ENCODE measurements at regions not wholly inside any gene's neighbourhood (a gene's known extent, or its start where the extent isn't known, plus 50 kb on each side); places are given as distances from the start of the nearest gene placed in this dataset.

GRCh38 chr10:113475381-113475807 lies 77.5 kb upstream of the HABP2 start:
- Histone ChIP-seq H4K20me1 (ENCODE audit: insufficient read depth, low read length) (no peaks in the 10 kb centered on the region), H3K36me3 (replicated peaks; ENCODE audit: low read depth, low read length) (no peaks in the 10 kb centered on the region), H3K27me3 (ENCODE audit: low read depth, low read length) (peaks cover 20% of the 10 kb centered on the region), H2AFZ (ENCODE audit: low read depth, low read length) (no peak overlapping the region), H3K9ac (ENCODE audit: low read length) (no peak overlapping the region), H3K4me2 (ENCODE audit: low read length) (no peak overlapping the region), H3K9me3 (ENCODE audit: insufficient read depth, low read length) (no peaks in the 10 kb centered on the region), H3K4me1 (ENCODE audit: low read length) (no peaks in the 10 kb centered on the region), H3K79me2 (ENCODE audit: low read length) (no peaks in the 10 kb centered on the region), H3K4me3 (ENCODE audit: low read length) (no peak overlapping the region), H3K27ac (ENCODE audit: low read length) (no peak overlapping the region)
- no peak for TF ChIP-seq CTCF (IDR thresholded peaks at IDR 0.05; ENCODE audit: low read depth, low read length)
- no peak for TF ChIP-seq EZH2phosphoT487 (IDR thresholded peaks at IDR 0.05; ENCODE audit: low read depth)

GRCh38 chr10:113476191-113476590 lies 76.7 kb upstream of the HABP2 start:
- no peak overlapping the region for H3K4me2 ChIP-seq (ENCODE audit: low read length)
- H3K79me2 ChIP-seq (ENCODE audit: low read length) = no peaks in the 10 kb centered on the region
- H3K36me3 ChIP-seq (replicated peaks; ENCODE audit: low read depth, low read length) = no peaks in the 10 kb centered on the region
- no peak overlapping the region for H3K4me3 ChIP-seq (ENCODE audit: low read length)
- H3K27me3 ChIP-seq (ENCODE audit: low read depth, low read length) = peaks cover 20% of the 10 kb centered on the region
- no peak overlapping the region for H3K27ac ChIP-seq (ENCODE audit: low read length)
- no peak overlapping the region for H2AFZ ChIP-seq (ENCODE audit: low read depth, low read length)
- no peak overlapping the region for H3K9ac ChIP-seq (ENCODE audit: low read length)
- no peaks in the 10 kb centered on the region for H3K4me1 ChIP-seq (ENCODE audit: low read length)
- TF ChIP-seq CTCF (IDR thresholded peaks at IDR 0.05; ENCODE audit: low read depth, low read length) = no peak
- TF ChIP-seq EZH2phosphoT487 (IDR thresholded peaks at IDR 0.05; ENCODE audit: low read depth) = no peak
- H3K9me3 ChIP-seq (ENCODE audit: insufficient read depth, low read length) = no peaks in the 10 kb centered on the region
- H4K20me1 ChIP-seq (ENCODE audit: insufficient read depth, low read length) = no peaks in the 10 kb centered on the region

DNA sequence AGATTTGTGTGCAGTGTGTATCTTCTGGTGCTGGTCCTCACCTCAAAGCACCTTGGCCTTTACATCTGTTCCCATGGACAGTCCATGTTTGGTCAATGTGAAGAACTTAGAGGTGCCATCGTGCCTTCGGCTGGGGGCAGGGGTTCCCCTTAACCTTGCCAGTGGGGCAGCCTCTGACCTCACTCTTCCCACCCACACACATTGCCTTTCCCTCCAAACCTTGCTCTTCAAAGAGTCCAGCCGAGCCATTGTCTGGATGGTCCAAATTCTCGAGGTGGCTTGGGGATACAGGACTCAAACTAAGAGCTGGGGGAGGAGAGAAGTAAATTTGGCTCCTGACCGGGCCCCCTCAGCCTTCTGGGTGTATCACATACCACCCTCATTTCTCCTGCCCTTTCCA lies 76.2 kb upstream of the HABP2 start:
- no peak overlapping the region for H3K4me3 ChIP-seq (ENCODE audit: low read length)
- no peaks in the 10 kb centered on the region for H3K36me3 ChIP-seq (replicated peaks; ENCODE audit: low read depth, low read length)
- no peaks in the 10 kb centered on the region for H3K9me3 ChIP-seq (ENCODE audit: insufficient read depth, low read length)
- H3K79me2 ChIP-seq (ENCODE audit: low read length) = no peaks in the 10 kb centered on the region
- no peak overlapping the region for H3K9ac ChIP-seq (ENCODE audit: low read length)
- no peaks in the 10 kb centered on the region for H3K4me1 ChIP-seq (ENCODE audit: low read length)
- TF ChIP-seq EZH2phosphoT487 (IDR thresholded peaks at IDR 0.05; ENCODE audit: low read depth) (no peak), CTCF (IDR thresholded peaks at IDR 0.05; ENCODE audit: low read depth, low read length) (no peak)
- H3K27me3 ChIP-seq (ENCODE audit: low read depth, low read length) = peaks cover 24% of the 10 kb centered on the region
- no peak overlapping the region for H3K4me2 ChIP-seq (ENCODE audit: low read length)
- H3K27ac ChIP-seq (ENCODE audit: low read length) = no peak overlapping the region
- H2AFZ ChIP-seq (ENCODE audit: low read depth, low read length) = no peak overlapping the region
- H4K20me1 ChIP-seq (ENCODE audit: insufficient read depth, low read length) = no peaks in the 10 kb centered on the region

DNA sequence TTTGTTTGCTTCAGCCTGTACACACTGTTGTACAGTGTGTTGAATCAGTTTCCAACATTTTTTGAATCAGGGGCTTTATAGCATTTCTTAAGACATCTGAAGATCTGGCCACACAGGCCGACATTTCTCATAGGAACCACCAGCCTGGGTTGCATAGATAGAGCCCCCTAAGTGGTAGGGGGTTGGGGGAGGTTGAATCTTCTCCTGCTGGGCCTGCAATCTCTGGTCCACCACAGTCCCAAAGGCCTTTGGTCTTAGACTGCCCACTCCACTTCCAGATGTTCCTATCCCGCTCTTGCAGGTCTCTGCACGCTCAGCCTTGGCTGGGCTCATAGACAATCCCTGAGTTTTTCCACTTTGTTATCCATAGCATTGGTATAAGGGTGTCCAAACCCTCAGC lies 75.4 kb upstream of the HABP2 start:
- H3K27ac ChIP-seq (ENCODE audit: low read length) = no peak overlapping the region
- H3K36me3 ChIP-seq (replicated peaks; ENCODE audit: low read depth, low read length) = no peaks in the 10 kb centered on the region
- H3K27me3 ChIP-seq (ENCODE audit: low read depth, low read length) = peaks cover 26% of the 10 kb centered on the region
- TF ChIP-seq EZH2phosphoT487 (IDR thresholded peaks at IDR 0.05; ENCODE audit: low read depth) (no peak), CTCF (IDR thresholded peaks at IDR 0.05; ENCODE audit: low read depth, low read length) (no peak)
- no peak overlapping the region for H3K9ac ChIP-seq (ENCODE audit: low read length)
- no peaks in the 10 kb centered on the region for H3K9me3 ChIP-seq (ENCODE audit: insufficient read depth, low read length)
- no peaks in the 10 kb centered on the region for H4K20me1 ChIP-seq (ENCODE audit: insufficient read depth, low read length)
- H3K4me2 ChIP-seq (ENCODE audit: low read length) = no peak overlapping the region
- H3K79me2 ChIP-seq (ENCODE audit: low read length) = no peaks in the 10 kb centered on the region
- H3K4me3 ChIP-seq (ENCODE audit: low read length) = no peak overlapping the region
- no peaks in the 10 kb centered on the region for H3K4me1 ChIP-seq (ENCODE audit: low read length)
- no peak overlapping the region for H2AFZ ChIP-seq (ENCODE audit: low read depth, low read length)

Measured in OCI-LY3 (cell line).